ENCODE measurements at regions not wholly inside any gene's neighbourhood (a gene's known extent, or its start where the extent isn't known, plus 50 kb on each side); places are given as distances from the start of the nearest gene placed in this dataset.
"Not testable (repeated sequence)": the region's sequence is repeated elsewhere in the genome, so short reads cannot be mapped to it uniquely, and the experiment has no call there.

DNA sequence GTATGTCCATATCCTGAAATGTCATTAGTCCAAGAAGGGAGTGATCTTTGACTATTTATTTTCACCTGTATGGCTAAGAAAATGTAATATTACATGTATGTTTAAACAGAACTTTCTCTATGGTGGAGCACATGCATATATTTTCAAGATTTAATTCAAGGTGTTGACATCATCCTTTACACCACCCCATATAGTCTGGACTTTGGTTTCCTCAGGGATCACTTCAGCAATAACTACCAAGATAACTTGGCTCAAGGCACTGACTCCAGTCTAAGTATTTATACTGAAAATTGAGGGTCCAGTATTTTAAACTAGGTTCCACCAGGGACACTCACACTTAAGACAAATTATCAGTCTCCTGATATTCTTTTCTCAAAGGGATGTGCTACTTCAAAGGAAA is 660.6 kb downstream of the EFNB2 start:
- intact Hi-C loops (cut with DNase I) = no loop called here

GRCh38 chr13:105871768-105872167 is 663.7 kb downstream of the EFNB2 start:
- DNase-seq (ENCODE audit: low spot score) = no peak
- intact Hi-C loops (cut with DNase I) = no loop called here

More for the DNA sequence above, 660.6 kb downstream of the EFNB2 start:
- no peak for DNase-seq (ENCODE audit: low spot score)

DNA sequence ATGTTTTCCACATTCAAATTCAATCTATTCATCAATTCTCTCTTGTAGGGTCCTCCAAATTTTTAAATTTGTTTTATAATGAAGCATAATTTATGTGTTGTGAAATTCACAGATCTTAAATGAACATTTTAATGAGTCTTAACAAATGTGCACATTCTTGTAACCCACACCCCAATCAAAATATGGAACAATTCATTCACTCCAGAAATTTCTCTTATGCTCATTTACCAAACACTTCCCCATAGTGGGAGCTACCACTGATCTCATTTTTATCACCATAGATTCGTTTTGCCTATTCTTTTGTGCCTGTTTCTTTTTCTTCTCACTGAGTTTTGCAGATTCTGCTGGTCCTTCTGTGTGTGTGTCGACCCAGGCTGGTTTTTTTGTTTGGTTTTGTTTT is 664.1 kb downstream of the EFNB2 start:
- intact Hi-C loops (cut with DNase I) = no loop called here
- no peak for DNase-seq (ENCODE audit: low spot score)

GRCh38 chr13:105863300-105863920 is 672.1 kb downstream of the EFNB2 start:
- intact Hi-C loops (cut with DNase I) = no loop called here
- no peak for DNase-seq (ENCODE audit: low spot score)

DNA sequence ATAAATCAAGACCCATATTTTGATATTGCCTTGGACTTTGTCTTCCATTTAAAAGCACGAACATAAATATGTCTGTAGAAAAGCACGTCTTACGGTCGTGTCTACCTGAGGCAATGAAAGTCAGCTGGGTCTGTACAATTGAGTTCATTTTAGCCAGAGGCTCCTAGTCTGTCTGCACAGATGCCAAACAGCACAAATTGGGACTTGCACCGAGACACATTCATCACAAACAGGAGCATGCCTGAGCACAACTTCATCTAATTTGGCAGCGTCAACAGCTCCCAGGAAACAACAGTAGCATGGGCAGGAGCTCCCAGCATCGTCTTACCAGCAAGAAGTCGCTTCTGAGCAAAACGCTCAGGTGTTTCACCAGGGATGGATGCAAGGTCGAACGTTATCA is 687.0 kb downstream of the EFNB2 start:
- intact Hi-C loops (cut with DNase I) = no loop called here

GRCh38 chr13:105847527-105848291 is 687.8 kb downstream of the EFNB2 start:
- intact Hi-C loops (cut with DNase I) = no loop called here
- no peak for DNase-seq (ENCODE audit: low spot score)

More for the DNA sequence above, 687.0 kb downstream of the EFNB2 start:
- no peak for DNase-seq (ENCODE audit: low spot score)

- DNase-seq (ENCODE audit: low spot score) = no peak
- intact Hi-C loops (cut with DNase I) = no loop called here
Measured at GRCh38 chr13:105846923-105847322, 688.5 kb downstream of the EFNB2 start.

DNA sequence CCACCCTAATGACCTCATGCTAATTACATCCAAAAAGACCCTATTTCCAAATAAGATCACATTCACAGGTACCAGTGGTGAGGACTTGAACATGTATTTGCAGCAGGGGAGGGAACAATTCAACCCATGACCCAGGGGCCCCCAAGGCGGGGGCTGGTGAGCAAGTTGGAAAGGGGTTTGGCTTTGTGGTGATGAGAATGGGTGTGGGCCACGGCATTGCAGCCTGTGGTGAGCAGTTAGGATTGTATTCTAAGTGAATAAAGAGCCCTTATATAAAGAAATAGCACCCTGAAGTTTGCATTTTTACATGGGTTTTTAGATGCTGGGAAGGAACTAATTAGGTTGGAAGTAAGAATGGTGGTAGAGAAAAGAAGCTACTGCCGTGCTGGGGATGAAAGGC is 694.2 kb downstream of the EFNB2 start:
- intact Hi-C loops (cut with DNase I) = no loop called here
- DNase-seq (ENCODE audit: low spot score) = no peak

DNA sequence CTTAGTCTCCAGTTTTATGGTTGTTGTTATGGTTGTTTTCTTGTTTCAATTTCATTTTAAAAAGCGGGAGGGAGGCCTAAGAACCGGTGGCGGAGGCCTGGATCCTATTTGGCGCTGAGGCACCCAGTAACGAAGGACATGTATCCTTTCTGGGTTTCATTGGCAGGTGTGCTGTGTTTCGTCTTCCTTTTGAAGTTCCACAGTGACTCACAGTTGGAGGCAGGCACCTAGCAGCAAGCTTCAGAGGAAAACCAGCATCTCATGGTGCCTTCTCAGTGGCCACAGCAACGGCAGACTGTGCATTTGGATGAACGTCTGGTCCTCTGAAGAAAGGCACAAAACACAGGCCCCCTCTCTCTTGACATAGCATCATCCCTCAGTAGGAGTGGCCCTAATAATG is 697.2 kb downstream of the EFNB2 start:
- intact Hi-C loops (cut with DNase I) = no loop called here
- no peak for DNase-seq (ENCODE audit: low spot score)

DNA sequence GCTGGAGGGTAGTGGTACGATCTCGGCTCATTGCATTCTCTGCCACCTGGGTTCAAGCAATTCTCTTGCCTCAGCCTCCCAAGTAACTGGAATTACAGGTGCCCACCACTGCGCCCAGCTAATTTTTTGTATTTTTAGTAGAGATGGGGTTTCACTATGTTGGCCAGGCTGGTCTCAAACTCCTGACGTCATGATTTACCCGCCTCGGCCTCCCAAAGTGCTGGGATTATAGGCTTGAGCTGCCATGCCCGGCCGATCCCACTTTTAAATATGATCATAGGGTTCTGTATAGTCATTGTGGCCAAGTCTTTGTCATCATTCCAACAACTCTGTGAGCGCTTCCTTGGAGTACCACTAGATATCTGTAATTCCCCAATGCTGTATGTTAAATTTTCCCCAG is 698.2 kb downstream of the EFNB2 start:
- intact Hi-C loops (cut with DNase I); DNase-seq (ENCODE audit: low spot score): not testable (repeated sequence)

- no peak for DNase-seq (ENCODE audit: low spot score)
- intact Hi-C loops (cut with DNase I) = no loop called here
Measured at GRCh38 chr13:105830821-105831220, 704.6 kb downstream of the EFNB2 start.

- intact Hi-C loops (cut with DNase I) = no loop called here
- no peak for DNase-seq (ENCODE audit: low spot score)
Measured at GRCh38 chr13:105827111-105827809, 708.2 kb downstream of the EFNB2 start.

- intact Hi-C loops (cut with DNase I) = no loop called here
- DNase-seq (ENCODE audit: low spot score) = no peak
Measured at GRCh38 chr13:105825071-105825470, 710.4 kb downstream of the EFNB2 start.

DNA sequence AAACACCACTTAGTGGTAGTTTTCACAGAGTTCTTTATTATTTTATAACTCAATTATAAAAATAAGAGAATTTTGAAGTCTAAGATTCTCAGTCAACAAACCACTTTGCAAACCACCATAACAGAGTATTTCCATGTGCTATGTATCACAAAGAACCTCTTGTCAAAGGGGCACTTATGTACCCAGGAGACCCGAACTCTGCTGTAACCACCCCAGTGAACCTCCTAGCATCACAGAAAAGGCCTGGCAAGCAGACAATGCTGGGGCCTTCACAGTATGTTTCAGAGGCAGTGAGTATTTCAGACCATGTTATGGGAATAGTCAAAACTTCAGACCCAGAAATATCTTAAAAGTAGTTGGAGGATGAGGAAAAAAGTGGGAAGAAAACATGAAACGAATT is 714.1 kb downstream of the EFNB2 start:
- intact Hi-C loops (cut with DNase I) = no loop called here

GRCh38 chr13:105820415-105820814 is 715.0 kb downstream of the EFNB2 start:
- intact Hi-C loops (cut with DNase I) = no loop called here
- no peak for DNase-seq (ENCODE audit: low spot score)

More for the DNA sequence above, 714.1 kb downstream of the EFNB2 start:
- DNase-seq (ENCODE audit: low spot score) = no peak

DNA sequence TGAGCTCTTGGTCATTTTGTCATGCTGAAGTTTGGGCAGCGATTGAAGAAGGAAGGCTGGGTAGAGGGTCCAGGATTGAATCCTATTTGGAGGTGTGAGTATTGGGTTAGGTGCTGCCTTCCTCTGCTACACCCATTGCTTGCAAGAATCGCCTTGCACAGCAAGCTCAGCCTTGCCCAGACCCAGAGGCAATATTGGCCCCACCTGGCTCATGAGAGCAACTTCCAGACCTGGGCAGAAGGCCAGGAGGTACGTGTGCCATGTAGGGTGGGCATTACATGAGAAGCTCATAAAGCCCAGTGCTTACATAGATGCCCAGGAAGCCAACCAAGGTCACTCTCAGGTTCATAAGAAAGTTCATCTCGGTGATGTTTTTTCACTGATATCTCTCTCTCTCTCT is 718.0 kb downstream of the EFNB2 start:
- DNase-seq (ENCODE audit: low spot score) = no peak
- intact Hi-C loops (cut with DNase I) = no loop called here

DNA sequence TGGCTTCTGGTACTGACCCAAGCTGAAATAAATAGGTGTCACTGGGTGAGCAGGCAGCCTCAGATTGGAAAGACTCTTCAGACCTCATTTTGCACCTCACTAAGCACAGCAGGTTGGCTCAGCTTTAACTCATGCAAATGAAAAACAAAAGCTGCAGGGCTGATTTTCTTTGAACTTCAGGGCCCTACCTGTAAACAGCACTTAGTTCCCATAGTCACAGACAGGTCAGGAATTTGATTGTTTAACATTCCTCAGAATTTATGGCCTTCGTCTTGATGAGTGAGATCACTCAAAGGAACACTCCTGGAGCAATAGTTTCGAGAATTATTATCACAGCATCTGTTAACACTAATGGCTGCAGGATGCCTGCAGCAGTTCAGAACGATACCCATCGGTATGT is 718.5 kb downstream of the EFNB2 start:
- DNase-seq (ENCODE audit: low spot score) = no peak
- intact Hi-C loops (cut with DNase I) = no loop called here

DNA sequence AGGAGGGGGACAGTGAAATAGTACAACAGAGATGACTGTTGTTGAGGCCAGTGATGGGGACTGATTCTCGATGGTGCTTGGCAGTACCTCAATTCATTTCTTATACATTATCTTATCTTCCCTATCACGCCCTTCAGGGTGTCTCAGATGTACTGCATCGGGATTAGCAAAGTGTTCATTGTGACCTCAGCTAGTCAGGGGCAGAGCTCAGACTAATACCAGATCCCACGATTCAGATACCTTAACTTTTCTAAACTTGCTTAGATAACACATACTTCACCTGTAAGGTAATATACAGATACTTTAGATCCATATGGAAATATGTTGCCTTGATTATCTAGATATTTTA is 720.6 kb downstream of the EFNB2 start:
- no peak for DNase-seq (ENCODE audit: low spot score)
- intact Hi-C loops (cut with DNase I) = no loop called here

DNA sequence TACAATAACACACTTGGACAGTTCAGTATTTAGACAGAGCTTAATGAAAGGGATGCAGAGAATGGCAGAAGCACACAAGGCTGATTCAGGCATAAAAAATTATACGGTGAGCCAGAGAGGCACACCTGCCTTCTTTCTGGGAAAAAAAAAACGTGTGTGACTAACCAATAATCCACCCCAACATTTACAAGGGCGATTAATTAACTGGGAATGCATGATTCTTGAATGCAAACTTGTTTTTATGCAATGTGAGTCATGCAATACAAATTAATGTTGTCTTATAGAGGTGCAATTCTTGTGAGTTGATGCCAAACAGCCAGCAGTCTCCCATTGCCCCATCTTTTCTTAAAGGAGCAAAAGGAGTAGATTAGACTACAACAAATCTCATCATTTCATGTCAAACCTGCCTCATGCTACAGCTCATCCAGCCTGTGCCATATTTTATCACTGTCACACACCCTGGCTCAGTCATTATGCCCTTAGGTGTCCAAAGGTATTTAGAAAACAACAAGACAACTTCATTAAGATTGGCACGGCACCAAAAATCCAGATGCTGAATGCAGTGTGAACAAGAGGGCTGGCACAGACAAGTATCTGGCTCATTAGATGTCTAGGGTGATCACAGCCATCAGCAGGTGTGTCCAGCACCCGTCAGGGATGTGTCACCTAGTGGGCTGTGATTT is 721.1 kb downstream of the EFNB2 start:
- no peak for DNase-seq (ENCODE audit: low spot score)
- intact Hi-C loops (cut with DNase I) = no loop called here

DNA sequence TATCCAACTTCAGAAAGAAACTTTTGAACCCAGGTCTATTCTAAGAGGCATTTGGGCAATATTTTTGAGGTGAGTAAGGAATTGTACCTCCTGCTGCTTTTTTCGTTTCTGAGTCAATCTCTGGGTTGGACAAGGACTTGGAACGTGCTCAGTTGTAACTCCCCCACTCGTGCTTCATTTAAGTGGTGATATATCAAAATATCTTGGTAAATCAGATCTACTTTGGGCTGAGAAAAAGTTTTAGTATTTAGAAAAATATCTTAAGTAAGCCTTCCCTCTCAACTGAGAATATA is 728.9 kb downstream of the EFNB2 start:
- intact Hi-C loops (cut with DNase I) = no loop called here
- no peak for DNase-seq (ENCODE audit: low spot score)

All from cardiac septum (tissue), 1 donor.